ENCODE measurements at regions not wholly inside any gene's neighbourhood (a gene's known extent, or its start where the extent isn't known, plus 50 kb on each side); places are given as distances from the start of the nearest gene placed in this dataset.

DNA sequence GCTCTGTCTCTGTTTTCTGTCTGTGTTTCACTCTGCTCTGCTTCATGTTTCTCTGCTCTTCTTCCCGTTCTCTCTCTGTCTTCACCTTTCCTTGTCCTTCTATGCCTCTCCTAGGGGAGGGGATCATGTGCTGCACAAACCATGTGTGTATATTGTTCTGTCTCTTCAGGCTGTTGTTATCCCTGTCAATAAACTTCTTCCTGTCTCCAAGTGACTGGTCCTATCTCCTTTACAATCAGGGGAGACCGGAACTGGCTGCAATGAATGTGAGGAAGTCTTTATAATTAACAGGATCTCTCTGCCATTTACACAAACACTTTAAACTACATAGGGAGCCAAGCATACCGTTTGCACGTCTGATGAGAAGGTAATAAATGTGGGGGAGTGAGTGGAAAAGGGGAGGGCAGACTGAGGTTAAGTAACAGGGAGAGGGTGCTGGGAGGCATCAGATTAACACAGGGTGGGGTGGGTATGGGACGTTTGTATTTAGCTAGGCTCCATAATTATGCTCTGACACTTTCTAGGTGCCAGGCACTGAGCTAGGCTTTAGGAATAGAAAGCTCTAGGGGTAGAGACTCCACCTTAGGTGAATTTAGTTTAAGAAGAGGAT lies 626.1 kb downstream of the DHX35 start:
- DNase-seq (ENCODE audit: low read depth in 2 of 2): no peak

DNA sequence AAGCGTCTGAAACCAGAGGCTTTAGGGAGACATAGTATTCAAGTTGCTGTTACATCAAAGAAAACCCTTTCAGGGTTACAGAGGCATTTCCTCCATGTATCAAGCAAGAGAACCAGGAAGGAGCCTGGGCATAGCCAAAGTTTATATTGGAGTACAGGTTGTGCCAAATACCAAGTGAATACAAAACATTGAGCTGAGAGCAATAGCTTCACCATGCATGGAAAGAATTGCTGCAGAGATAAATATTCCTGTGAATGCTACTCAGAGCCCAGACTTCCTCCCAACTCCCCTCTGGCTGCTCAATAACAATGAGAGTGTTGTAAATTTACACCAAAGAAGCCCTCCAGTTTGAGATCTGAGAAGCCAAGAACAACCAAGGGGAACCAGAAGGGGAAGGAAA lies 618.9 kb downstream of the DHX35 start:
- DNase-seq (ENCODE audit: low read depth in 2 of 2): no peak

DNA sequence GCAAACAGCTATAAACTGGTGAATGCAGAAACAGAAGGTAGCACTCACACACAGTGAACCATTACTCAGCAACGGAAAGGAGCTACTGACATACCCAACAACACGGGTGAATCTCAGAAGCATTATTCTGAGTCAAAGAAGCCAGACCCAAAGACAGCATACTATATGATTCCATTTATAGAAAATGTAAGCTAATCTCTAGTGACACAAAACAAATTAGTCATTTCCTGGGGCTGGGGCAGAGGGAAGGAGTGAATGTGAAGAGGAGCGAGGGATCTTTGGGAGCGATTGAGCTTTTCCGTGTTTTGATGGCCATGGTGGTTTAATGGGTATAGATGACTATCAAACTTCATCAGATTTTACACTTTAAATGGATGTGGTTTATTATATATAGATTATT lies 614.6 kb downstream of the DHX35 start:
- no peak for DNase-seq (ENCODE audit: low read depth in 2 of 2)

DNA sequence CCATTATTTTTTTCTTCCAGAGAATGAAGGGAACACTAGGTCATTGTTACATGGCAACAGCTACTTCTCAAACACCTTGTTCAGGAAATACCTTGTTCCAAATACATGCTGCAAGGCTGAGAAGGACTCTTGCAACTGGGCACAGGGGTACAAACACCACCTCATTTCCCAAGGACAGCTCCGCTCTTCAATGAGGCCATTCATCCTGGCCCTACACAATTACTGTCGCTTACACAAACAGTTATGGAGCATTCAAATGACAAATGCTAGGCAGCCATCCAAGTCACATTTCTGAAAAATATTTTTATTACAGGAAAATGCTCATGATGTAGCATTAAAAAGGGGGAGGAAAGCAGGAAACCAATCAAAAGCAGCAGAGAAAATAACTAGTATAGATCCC lies 611.9 kb downstream of the DHX35 start:
- DNase-seq (ENCODE audit: low read depth in 2 of 2): no peak

DNA sequence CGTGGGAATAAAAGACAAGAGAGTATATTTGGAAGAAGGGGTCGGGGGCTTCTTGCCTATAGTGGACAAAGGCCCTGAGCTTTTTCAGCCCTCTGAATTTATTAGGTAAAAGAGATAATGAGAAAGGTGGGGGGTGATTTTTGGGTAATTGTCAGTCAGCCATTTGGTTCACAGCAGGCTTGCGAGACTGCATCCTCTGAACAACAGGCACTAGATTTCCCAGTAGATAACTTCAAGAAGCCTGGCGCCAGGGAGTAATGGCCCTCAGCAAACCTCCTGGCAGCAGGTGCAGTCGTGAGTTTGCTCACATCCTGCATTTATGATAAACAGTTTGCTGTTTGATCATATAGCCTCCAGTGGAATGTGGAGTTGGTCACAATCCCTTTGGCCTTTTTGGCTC lies 609.0 kb downstream of the DHX35 start:
- DNase-seq (ENCODE audit: low read depth in 2 of 2): no peak

DNA sequence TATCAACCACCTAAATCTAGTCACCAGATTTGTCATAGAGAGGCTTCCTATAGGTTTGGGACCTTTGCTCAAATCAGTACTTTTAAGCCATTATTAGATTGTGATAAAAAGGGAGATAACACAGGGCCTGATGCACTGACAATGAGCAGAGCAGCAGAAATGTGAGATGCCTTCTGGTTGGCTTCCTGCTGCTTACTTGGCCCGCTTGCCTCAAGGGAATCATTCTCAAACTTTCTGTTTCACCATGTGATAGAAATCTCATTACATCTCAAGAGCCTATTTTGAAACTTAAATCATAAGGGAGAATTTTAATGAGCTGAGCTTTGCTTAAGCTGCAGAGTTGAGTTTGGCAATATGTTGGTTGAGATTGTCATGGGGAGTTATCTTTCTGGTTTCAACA lies 606.0 kb downstream of the DHX35 start:
- no peak for DNase-seq (ENCODE audit: low read depth in 2 of 2)

DNA sequence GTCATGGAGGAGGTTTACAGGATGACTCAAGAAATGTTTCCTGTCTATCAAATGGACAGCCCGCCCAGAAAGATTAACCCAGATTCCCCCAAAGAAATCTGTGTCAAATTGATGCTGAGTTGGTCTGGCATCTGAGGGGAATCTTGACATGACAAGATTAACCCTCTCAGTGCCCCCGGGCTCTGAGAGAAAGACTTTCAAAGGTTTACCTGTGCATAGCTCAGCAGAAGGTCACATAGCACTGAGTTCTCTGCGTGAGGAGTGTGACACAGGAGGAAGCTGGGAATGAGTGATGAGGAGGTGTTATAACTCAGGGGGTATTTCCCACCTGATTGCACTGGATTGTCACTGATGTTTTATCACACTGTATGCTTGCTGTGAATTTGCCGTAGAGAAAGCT lies 601.2 kb downstream of the DHX35 start:
- no peak for DNase-seq (ENCODE audit: low read depth in 2 of 2)

DNA sequence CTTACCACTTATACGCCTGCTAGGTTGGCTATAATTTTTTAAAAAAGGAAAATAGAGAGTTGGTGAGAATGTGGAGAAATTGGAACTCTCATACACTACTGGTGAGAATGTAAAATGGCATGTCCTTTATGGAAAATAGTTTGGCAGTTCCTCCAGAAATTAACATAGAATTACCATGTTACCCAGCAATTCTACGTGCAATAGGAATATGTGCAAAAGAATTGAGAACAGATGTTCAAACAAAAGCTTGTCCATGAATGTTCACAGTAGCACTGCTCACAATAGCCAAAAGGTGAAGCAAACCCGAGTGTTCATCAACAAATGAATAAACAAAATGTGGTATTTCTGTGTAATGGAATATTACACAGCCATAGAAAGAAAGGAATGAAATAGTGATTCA lies 592.2 kb downstream of the DHX35 start:
- DNase-seq (ENCODE audit: low read depth in 2 of 2): no peak

DNA sequence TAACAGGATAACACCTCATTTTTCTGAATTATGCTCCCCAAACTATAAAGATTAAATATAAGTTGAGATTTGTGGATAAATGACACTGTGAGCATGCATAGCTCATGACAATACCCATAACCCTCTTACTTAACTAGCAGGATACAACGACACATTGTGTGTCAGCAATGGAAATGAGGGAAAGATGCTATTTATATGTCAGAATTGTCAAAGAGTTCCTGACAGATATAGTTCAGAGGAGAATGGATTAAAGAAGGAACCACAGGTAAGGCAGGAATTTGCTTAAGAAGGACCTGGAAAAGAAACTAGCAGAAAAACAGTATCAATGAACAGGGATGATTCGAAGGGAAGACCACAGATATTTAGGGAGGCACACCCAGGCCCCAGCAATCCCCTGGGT lies 591.0 kb downstream of the DHX35 start:
- no peak for DNase-seq (ENCODE audit: low read depth in 2 of 2)

DNA sequence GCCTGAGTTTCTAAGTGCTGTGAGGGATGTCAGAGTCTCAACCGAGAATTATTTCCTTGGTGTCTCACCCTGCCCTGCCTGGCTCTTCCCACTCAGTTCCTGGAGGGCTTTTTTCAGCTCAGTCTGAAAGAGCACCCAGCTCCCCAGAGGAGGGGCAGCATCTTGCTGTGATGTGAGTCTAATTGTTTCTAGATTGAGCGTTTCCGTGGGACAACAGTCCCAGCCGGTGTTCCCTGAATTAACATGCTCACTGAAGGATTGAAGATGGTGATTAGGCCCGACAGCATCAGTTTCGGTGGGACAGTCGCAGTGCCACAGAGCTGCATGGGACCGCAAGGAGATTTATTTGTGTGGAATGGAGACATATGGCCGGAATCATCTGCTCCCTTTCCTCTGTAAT lies 587.6 kb downstream of the DHX35 start:
- DNase-seq (ENCODE audit: low read depth in 2 of 2): no peak

DNA sequence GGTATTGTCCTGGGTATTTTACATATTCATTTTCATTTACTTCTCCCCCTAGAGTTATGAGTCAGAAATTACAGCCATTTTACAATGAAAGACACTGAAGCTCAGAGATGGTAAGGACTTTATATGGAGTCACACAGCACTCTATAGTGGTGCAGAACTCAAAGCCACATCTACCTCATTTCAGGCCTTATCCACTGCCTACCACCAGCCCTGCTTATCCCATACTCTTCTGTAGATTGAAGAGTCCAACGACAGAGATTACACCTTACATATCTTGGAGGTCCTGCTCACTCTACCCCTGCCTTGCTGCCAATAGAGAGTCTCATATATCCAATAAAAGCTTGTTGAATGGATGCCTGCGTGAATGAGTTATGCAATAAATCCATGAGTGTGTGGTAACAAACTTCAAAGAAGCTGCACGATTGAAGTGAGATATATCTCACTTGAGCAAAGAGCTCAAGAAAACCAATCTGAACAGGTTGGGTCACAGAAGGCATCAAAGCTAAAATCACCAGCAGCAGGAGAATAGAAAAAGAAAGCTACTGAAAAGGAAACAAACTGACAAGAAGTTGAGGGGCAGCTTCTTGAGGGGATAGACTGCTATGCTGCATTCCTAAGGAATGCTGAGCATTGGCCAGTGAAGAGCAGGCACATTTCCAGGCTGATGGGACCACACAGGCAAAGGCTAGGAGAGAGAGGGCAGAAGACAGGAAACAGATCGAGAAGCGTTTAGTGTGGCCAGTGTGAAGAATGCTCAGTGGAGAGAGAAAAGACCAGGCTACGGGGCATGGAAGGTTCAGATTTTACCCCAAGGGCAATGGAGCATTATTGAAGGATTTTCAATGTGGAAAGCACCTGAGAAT lies 585.6 kb downstream of the DHX35 start:
- DNase-seq (ENCODE audit: low read depth in 2 of 2): no peak

DNA sequence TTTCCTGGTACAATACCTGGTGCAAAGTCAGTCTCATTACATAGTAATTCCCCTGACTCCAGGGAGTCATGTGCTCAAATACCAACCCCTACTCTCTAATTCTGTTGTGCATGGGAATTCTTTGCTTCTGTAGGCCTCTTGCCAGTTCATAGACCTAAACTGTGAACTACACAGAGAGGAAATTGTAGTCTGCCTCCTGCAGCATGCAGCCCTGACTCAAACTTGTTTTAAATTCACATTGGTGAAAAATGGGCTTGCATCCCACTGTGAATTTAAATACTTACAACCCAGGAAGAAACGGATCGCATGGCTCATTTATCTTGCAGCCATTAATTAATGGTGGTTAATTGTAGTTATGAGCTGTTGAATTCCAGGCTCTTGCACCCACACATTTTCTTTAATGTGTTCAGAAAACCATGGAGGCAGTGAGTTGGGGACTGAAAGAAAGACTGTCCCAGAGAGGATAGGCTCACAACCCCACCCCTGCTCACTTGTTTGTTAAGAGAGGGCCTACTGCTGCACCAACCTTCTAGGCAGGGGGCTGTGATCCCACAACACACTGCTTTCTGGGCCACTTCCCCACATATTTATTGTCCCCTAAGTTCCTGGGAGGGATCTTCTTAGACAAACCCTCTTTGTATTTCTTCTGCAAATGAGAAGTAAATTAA lies 579.1 kb downstream of the DHX35 start:
- no peak for DNase-seq (ENCODE audit: low read depth in 2 of 2)

DNA sequence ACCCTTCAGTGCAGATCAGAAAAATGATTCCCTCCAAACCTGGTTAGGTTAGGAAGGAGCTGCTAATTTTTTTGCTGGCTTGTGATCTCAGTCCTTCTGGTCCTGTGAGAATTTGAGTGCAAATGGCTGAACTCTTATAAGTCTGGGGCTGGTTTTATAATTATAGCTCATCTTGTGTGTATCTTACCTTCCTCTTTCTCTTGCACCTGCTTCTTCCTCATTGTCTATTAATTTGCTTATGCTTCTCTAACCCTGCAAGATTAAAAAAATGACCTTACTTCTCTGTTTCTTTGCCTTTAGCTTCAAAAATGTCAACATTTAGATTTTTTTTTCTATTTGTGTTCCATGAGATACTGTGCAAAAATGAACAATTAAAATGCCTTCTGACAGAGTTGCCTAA lies 576.2 kb downstream of the DHX35 start:
- no peak for DNase-seq (ENCODE audit: low read depth in 2 of 2)

DNA sequence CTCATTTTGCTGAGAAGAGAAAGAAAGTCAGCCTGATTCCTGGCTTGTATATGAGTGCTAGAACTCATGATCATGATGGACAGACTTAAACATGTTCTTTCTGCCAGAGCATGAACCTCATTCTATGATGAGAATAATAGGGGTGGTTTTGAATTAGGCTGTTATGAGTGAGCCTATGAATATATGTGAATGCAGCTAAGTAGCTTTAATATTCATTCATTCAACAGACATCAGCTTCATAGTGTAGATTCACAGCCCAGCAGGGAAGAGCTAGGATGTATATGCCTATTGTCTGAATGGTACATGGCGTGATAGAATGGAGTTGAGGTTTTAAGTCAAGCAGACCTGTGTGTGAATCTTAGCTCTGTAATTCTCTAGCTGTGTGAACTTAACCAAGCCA lies 573.2 kb downstream of the DHX35 start:
- DNase-seq (ENCODE audit: low read depth in 2 of 2): no peak

DNA sequence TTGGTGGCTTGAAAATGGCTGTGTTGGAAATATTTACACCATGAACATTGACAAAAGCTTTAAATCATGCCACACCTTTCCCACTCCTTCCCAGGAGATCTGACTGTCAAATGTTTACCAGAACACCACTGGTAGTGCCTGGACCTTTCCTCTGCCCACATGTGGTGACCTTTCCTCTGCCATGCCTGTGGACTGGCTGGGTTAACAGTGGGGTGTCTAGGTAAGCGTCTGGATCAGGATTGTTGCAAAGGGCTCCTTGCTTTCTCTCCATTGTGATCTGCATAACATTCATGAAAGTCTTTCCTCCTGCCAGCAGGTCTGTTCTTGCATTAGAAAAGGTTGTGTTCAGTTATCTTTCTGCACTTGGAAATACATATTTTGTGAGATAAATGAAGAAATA lies 572.7 kb downstream of the DHX35 start:
- no peak for DNase-seq (ENCODE audit: low read depth in 2 of 2)

DNA sequence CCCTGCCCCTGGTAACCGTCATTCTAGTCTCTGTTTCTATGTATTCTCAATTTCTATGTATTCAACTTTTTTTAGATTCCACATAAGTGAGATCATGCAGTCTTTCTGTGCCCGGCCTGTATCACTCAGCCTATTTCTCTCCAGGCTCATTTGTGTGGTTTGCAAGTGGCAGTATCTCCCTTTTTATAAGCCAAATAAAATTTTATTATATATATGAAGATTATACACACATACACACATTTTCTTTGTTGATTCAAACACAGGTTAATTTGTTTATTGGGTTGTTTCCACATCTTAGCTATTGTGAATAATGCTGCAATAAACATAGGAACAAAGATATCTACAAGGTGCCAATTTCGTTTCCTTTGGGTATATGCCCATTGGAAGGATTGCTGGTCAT lies 571.7 kb downstream of the DHX35 start:
- DNase-seq (ENCODE audit: low read depth in 2 of 2): no peak

DNA sequence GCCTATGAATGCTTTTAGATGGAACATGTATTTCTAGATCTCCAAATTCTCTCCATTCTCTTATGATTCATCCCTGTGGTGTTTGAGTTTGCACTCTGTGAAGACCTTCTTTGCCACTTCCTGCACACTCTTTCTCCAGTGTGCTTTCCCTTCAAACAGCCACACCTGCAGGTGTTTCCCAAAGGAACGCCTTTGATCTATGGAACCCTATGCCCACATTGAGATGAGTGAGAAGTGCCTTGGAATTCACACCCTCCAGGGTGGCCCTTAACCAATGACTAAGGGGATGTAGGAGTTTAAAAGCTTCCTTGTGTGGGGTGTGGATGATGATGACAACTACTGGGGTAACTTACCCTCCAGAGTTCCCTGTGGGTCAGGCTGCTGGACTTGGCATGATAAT lies 570.1 kb downstream of the DHX35 start:
- DNase-seq (ENCODE audit: low read depth in 2 of 2): no peak

DNA sequence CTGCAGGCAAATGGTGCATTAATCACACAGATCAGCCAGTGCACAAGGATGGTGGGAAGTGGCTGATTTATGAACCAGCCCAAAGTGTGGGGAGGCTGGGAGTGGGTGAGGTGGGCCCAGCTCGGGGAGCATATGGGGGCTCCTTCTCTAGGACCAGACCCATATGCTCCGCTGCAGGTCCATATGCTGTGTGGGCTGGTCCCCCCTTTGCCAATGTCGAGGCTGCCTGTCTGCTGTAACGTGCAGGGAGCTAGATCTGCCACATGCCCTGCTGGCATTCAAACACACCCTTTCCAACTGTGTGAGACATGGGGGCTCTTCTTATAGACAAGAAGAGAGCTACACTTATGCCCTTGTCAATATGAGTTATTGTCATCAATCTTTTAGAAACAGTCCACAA lies 566.3 kb downstream of the DHX35 start:
- DNase-seq (ENCODE audit: low read depth in 2 of 2): no peak

DNA sequence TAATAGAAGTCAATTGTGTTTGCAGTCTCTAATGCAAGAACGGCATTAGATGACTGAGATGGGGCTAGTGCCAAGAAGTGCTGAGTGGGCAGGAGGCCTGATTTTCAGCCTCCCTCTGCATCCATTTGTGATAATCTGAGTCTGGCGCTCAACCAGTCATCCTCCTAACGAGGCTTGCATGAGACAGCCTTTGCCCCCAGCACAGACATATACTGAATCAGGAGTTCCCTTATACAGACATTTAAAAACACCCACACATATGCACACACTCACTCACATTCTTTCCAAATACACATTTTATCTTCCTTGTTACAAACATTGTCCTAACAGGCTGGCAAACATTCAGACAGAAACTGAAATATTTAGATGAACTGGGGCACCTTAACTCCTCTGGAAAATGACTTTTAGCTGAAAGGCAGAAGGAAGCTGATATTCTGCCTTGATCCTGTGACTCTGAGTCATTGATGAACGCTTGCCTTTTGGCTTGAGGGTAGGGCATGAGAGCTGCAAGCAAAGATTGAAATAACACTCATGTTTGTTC lies 562.3 kb downstream of the DHX35 start:
- DNase-seq (ENCODE audit: low read depth in 2 of 2): no peak

DNA sequence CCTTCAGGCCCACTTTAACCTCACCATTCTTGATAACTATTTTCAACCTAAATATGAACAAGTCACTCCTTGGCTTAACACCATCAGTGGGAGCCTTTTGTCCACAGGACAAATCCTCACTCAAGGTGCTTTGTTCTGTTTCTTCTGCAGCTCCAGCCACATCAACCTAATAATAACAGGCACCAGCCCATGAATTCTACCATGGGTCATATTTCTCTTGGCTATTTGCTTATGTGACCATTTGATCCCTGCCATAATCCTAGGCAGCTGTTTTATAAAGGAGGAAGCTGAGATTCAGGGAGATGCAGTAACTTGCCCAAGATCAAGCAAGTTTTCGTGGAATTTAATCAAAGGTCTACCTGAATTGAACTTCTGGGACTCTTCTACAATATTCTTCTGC lies 561.3 kb downstream of the DHX35 start:
- no peak for DNase-seq (ENCODE audit: low read depth in 2 of 2)

DNA sequence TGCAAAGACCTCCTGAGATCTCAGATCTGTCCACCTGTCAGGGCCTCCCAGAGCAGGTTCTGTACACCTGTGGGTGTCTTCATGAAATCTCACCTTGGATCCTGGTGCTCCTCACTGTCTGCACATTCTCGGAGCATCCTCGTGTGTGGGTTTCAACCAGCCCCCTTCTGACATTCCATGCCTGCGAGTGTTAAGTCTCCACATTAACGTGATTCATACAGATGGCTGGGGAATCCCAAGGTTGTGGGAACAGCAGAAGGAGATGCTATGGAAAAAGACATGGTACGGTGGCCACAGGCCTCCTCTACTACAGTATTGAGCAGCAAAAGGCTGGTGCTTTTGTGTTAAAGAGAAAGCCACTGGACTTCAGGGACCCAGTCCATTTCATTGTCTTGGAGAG lies 556.5 kb downstream of the DHX35 start:
- DNase-seq (ENCODE audit: low read depth in 2 of 2): no peak

DNA sequence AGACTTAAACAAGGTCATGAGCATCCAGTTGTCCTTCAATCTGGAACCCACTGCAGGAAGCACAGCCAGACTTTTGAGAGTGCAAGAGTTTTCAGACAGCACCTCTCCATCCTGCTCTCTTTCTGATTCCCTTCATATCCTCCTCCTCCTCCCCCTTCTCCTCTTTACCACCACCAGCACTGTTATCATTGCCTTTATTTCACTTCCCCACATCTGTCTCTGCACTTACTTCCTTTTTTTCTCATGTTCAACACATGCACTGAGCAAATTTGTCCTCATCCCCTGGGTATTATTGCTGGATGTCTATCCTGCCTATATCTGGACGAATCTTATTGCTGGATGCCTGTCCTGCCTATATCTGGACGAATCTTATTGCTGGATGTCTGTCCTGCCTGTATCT lies 554.8 kb downstream of the DHX35 start:
- DNase-seq (ENCODE audit: low read depth in 2 of 2): no peak

DNA sequence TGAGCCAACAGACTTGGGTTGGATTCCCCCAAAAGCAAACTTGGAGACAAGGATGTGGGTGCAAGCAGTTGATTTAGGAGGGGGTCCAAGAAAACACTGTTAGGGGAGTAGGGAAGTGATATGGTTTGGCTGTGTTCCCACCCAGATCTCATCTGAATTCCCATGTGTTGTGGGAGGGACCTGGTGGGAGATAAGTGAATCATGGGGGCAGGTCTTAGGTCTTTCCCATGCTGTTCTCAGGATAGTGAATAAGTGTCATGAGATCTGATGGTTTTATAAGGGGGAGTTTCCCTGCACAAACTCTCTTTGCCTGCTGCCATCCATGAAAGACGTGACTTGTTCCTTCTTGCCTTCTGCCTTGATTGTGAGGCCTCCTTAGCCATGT lies 542.6 kb downstream of the DHX35 start:
- no peak for DNase-seq (ENCODE audit: low read depth in 2 of 2)

All from stimulated activated CD8-positive, alpha-beta memory T cell treated with anti-CD3 and anti-CD28 coated beads, Interleukin-2, amount 100 ng/mL, for 48 hours (primary cell).